ENCODE measurements at regions not wholly inside any gene's neighbourhood (a gene's known extent, or its start where the extent isn't known, plus 50 kb on each side); places are given as distances from the start of the nearest gene placed in this dataset.

DNA sequence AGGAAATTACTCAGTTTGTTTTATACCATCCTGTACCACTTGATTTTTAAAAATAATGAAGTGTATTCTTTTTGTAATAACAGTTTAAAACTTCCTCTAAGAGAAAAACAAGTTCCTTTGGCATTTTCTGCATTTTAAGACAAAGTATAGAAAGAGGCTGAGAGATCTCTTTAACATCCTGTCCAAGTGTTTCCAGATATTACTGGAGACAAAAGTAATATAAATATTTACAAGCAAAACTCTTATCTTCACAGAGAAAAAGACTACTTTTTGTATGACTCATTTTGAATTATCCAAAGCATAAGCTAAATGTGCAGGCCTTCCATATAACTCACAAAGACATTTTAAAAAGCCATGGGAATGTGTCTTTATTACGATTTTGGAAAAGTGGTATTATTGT lies 221.1 kb downstream of the RDH14 start:
- TF ChIP-seq, protein P1, sequence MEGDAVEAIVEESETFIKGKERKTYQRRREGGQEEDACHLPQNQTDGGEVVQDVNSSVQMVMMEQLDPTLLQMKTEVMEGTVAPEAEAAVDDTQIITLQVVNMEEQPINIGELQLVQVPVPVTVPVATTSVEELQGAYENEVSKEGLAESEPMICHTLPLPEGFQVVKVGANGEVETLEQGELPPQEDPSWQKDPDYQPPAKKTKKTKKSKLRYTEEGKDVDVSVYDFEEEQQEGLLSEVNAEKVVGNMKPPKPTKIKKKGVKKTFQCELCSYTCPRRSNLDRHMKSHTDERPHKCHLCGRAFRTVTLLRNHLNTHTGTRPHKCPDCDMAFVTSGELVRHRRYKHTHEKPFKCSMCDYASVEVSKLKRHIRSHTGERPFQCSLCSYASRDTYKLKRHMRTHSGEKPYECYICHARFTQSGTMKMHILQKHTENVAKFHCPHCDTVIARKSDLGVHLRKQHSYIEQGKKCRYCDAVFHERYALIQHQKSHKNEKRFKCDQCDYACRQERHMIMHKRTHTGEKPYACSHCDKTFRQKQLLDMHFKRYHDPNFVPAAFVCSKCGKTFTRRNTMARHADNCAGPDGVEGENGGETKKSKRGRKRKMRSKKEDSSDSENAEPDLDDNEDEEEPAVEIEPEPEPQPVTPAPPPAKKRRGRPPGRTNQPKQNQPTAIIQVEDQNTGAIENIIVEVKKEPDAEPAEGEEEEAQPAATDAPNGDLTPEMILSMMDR (IDR thresholded peaks at IDR 0.05), result no peak
- TF ChIP-seq POLR2A (IDR thresholded peaks at IDR 0.05), result no peak

All from esophagus squamous epithelium (tissue), 4 donors.